Heart left ventricle (tissue), 13 donors: ENCODE measurements at regions not wholly inside any gene's neighbourhood (a gene's known extent, or its start where the extent isn't known, plus 50 kb on each side); places are given as distances from the start of the nearest gene placed in this dataset.

ENCODE experiments used
- CTCF ChIP-seq, 12 donors: fragments of 200-600 bp; sonication (generic) in 4 of 12; IDR thresholded peaks; one replicate each; pipeline versions ENCODE4 v1.5.0 to v1.8.0; 2018 to 2022; ENCODE audit warnings: antibody characterized with exemption in 12 of 12, mild to moderate bottlenecking in 5 of 12
- POLR2A ChIP-seq, 2 donors: fragments of 450-650 bp; IDR thresholded peaks; one replicate each; pipeline ENCODE4 v1.6.1; 2017; ENCODE audit warnings: antibody characterized with exemption in 2 of 2, mild to moderate bottlenecking in 2 of 2, moderate library complexity in 2 of 2
- donor health status: ischemic (EF 13 %, LVEDD 7.1; RV severe dilation, severe dysfunction).
- donor health status: DM: no; HTN: yes; CAD: no.
- donor health status: DM: no; HTN: no; CAD: no.
- donor health status: ischemic (EF 25% LVEDD 6.9; RV normal size, moderate dysfunction).
- donor health status: ischemic (EF 25% LVEDD 5.7; RV mildly dilated, moderate dysfunction).
- donor health status: ischemic (EF 35%, LVEDD 5.7; RV mildly dilated, moderate dysfunction).
- donor health status: nonischemic (EF 11% LVEDD 7.7; RV severe dilation, severe dysfunction).
- donor health status: DM: yes; HTN: yes; CAD: no.
- donor health status: PGD.
- donor health status: ischemic (EF 29% LVEDD 5.4; RV normal size, mild dysfunction).
- donor health status: nonischemic (EF 23%, LVEDD 6.1; RV moderate dilation, normal function).

- TF ChIP-seq CTCF (IDR thresholded peaks at IDR 0.05) (no peak), POLR2A (IDR thresholded peaks at IDR 0.05) (no peak)
These were observed 148.5 kb downstream of the MFSD1 start for GRCh38 chr3:158950178-158950901.
